Hematopoietic multipotent progenitor cell treated with erythropoietin and hydrocortisone succinate and interleukin-3 and kit ligand, for 6 days (in vitro differentiated cells): ENCODE measurements at regions not wholly inside any gene's neighbourhood (a gene's known extent, or its start where the extent isn't known, plus 50 kb on each side); places are given as distances from the start of the nearest gene placed in this dataset.
"Not testable (repeated sequence)": the region's sequence is repeated elsewhere in the genome, so short reads cannot be mapped to it uniquely, and the experiment has no call there.

ENCODE experiments used
- DNase-seq: peaks from one replicate; pipeline ENCODE4 v3.0.0-alpha.2; 2015

DNA sequence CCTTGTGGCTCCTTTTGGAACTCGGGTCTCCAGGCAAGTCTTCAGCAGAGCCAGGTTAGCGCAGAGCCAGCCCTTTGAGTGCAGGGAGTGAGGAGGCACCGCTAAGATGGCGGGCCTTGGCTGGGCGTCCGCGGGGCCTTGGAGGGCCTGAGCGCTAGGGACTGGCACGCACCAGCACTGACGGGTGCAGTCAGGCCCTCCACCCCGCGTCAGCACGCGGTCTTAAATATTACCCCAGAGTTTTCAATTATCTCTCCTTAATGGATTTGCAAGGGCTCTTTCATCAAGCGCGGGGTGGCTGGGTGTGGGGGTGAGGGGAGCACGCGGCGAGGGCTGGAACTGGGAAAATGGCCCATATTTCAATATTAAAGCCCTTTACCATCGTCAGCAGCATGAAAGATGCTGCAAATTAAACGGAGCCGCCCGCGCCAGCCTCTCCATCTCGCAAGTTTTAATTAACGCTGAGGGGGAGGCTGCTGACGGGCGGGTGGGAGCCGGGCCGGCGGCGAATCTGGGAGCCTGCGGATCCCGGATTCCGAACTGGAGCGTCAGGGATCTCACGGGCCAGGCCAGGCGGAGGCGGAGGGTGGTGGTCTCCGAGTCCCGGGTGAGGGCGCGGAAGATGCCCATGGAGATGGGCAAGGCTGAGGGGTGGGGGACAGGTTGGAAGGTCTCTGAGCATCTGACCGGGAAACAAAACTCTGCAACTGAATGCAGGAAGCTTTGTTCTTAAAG, 1690.4 kb upstream of the DEFB115 start:
- DNase-seq: not testable (repeated sequence)

- not testable (repeated sequence) for DNase-seq
Measured at GRCh38 chr20:29567671-29568070, 1689.8 kb upstream of the DEFB115 start.

DNA sequence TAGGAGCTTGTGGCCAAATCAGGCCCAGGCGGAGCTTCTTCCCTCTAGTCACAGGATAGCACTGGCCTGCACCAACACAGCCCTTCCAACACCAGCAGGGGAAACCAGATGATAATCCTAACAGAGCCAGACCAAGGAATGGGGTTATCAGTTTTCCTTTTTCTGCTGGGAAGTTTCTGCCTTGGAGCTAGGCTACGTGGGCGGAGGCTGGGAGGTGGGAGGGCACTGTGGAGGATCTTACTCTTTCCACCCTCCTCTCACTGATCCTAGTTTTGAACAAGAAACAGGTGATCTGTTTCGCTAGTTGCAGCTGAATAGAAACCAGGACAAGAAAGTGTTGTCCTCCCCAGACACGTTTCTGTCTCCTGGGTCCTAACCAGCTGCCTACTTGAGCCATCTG, 1687.3 kb upstream of the DEFB115 start:
- not testable (repeated sequence) for DNase-seq

GRCh38 chr20:29589530-29589929, 1667.9 kb upstream of the DEFB115 start:
- DNase-seq: not testable (repeated sequence)

DNA sequence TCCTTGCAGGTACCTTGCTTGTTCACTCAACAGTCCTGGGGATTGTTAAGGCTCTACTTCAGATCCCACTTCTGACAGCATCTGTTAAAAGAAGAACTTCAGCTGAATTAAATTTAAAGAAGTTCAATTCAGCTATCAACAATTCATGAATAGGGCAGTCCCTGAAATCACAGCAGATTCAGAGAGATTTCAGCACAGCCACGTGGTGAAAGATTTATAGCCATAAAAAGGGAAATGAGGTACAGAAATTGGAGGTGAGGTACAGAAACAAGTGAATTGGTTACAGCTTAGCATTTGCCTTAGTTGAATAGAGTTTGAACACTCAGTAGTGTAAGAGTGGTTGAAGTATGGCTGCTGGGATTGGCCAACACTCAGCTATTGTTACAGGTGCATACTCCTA, 1653.3 kb upstream of the DEFB115 start:
- not testable (repeated sequence) for DNase-seq

DNA sequence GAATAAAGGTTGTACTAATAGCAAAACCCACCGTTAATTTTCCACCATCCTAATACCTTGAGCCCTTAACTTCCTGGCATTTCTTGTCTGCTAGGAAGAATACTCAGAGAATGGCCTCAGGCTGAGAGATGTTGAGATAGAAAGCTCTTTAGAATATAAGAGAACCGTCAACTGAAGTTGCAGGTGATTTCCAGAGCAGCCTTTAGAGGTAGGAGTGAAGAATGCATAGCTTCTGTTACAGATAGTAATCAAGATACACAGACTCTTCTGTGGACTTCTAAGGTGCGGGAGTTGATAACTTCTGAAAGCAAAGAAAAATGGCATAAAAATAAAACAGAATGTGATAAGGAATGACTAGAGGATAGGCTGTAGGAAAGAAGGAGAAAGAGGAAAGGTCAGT, 1651.3 kb upstream of the DEFB115 start:
- not testable (repeated sequence) for DNase-seq

DNA sequence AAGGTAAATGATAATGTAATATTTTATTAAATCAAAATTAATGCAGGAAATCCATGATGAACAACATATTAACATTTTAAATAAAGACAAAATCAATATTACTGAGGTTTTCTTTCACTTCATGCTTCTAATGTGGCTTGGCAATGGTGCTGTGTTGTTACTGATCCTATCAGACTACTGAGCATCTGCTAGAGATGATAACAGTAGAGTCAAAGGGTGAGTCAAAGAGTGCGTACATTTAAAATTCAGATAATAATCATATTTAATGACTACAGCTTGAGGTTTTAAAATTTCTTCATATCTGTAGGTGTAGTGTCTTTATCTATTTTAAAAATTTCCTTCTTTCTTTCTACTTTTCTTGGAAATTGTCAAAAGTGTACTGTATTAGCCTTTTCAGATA, 1628.1 kb upstream of the DEFB115 start:
- DNase-seq: not testable (repeated sequence)
